Testis (tissue), 2 donors: ENCODE measurements at regions not wholly inside any gene's neighbourhood (a gene's known extent, or its start where the extent isn't known, plus 50 kb on each side); places are given as distances from the start of the nearest gene placed in this dataset.

Source experiments
- POLR2A ChIP-seq: fragments of 450-650 bp; IDR thresholded peaks from one replicate; pipeline ENCODE4 v1.6.1; 2017; ENCODE audit warnings: antibody characterized with exemption, mild to moderate bottlenecking, moderate library complexity
- TF ChIP-seq, protein P1 (sequence below), 3 experiments: fragments of 450-650 bp in 2 of 3; fragments of 200-600 bp in 1 of 3; sonication (generic) in 1 of 3; IDR thresholded peaks; one replicate each; pipeline ENCODE4 v1.5.1; 2016 to 2019; ENCODE audit warnings: antibody characterized with exemption in 3 of 3, mild to moderate bottlenecking in 2 of 3, moderate library complexity in 1 of 3

DNA sequence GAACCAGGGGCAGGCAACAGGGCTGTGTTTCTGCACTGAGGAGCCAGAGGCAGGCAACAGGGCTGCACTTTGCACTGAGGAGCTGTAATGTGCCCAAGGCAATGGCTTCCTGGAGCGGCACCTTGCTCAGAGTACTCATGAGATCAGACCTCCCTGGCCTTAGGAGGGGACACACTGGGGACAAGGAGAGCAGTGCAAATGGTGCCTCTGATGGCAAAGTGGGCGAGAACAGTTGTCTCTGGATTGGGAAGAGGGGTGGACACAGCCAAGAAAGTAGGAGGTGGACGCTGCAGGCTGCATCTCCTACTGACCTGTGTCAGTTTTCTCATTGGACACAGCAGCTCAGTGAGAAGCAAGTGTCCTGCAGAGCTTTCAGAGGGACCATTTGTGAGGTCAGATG is 1443.3 kb downstream of the TBC1D22A start:
- TF ChIP-seq, protein P1, sequence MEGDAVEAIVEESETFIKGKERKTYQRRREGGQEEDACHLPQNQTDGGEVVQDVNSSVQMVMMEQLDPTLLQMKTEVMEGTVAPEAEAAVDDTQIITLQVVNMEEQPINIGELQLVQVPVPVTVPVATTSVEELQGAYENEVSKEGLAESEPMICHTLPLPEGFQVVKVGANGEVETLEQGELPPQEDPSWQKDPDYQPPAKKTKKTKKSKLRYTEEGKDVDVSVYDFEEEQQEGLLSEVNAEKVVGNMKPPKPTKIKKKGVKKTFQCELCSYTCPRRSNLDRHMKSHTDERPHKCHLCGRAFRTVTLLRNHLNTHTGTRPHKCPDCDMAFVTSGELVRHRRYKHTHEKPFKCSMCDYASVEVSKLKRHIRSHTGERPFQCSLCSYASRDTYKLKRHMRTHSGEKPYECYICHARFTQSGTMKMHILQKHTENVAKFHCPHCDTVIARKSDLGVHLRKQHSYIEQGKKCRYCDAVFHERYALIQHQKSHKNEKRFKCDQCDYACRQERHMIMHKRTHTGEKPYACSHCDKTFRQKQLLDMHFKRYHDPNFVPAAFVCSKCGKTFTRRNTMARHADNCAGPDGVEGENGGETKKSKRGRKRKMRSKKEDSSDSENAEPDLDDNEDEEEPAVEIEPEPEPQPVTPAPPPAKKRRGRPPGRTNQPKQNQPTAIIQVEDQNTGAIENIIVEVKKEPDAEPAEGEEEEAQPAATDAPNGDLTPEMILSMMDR (IDR thresholded peaks at IDR 0.05), result no peak
- no peak for TF ChIP-seq POLR2A
